GM12865 (cell line): ENCODE measurements at regions not wholly inside any gene's neighbourhood (a gene's known extent, or its start where the extent isn't known, plus 50 kb on each side); places are given as distances from the start of the nearest gene placed in this dataset.

Source experiments
- DNase-seq: peaks from one replicate; pipeline ENCODE4 v3.0.0; 2010; ENCODE audit warnings: low read depth
- H3K4me3 ChIP-seq: 2 replicates; pipeline ENCODE4 v1.5.1; 2011; ENCODE audit warnings: mild to moderate bottlenecking, low read depth, low read length, control low read depth
- CTCF ChIP-seq: IDR thresholded peaks from 2 replicates; pipeline ENCODE4 v1.5.1; 2011; ENCODE audit warnings: low read length, control low read depth, low read depth, inconsistent platforms; ENCODE audit not compliant: insufficient read depth; ENCODE audit errors: missing control alignments

DNA sequence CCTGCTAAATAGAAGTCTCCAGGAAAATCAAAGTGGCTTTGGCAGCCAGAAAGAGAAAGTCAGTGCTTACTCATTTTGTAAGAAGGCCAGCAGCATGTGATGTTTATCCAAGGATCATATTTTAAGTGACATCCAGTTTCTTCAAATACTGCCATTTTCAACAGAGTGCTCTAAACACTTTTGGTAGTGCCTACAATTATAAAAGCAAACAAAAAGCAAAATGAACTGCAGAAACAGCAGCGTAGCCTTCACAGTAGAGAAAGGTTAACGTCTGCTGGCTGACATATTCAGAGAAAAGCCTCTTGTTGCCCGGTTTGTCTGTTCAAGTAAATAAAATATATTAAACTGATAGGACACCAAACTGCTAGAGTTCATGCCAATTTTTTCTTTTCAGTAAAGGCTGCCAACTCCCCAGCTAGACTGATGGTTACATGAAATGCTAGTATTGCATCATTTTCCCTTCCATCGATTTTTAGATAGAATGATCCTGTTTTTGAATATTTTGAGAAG lies 705.7 kb upstream of the SLC35B3 start:
- no peak for TF ChIP-seq CTCF
- no peak for DNase-seq
- H3K4me3 ChIP-seq: no peak overlapping the region

DNA sequence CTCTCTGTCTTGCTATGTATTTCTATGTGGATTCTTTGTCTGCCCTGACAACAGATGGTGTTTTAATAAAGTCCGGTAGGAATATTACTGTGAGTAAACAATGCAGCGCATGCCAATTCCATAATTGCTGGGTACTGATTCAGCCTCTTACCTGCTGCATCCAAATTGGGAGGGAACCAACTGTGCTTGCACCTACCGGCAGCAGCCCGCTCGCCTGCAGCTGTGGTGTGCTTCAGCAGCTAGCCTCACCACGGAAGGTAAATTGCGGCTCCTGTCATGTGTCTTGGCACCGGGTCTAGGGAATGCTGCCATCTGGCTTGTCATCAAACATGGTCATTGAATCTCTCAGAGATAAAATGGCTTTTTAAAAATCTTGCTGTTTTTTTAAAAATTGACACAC lies 704.8 kb upstream of the SLC35B3 start:
- DNase-seq: no peak
- TF ChIP-seq CTCF: no peak
- no peak overlapping the region for H3K4me3 ChIP-seq

DNA sequence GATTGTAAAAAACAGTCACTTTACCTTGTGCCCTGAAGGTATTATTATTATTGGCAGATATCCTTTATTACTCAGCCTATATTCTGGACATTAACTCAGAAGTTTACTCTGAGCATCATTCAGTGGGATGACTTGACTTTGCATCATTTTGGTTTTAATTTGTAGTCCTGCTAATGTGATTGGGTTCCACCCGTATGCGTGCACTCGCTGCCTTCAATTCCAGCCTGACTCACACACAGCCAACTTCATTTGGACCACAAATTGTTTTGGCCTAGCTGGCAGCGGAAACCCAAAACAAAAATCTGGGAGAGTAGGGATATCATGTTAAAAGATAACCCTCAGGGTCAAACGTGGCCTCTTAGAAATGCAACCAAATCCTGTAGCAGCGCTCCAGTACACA lies 704.4 kb upstream of the SLC35B3 start:
- H3K4me3 ChIP-seq: no peak overlapping the region
- TF ChIP-seq CTCF: no peak
- no peak for DNase-seq

- no peak for TF ChIP-seq CTCF
- H3K4me3 ChIP-seq: no peak overlapping the region
- DNase-seq: no peak
Observed at GRCh38 chr6:9138936-9139335, 703.6 kb upstream of the SLC35B3 start.

- DNase-seq: no peak
- H3K4me3 ChIP-seq: no peak overlapping the region
- TF ChIP-seq CTCF: no peak
Observed at GRCh38 chr6:9136141-9136822, 700.9 kb upstream of the SLC35B3 start.

DNA sequence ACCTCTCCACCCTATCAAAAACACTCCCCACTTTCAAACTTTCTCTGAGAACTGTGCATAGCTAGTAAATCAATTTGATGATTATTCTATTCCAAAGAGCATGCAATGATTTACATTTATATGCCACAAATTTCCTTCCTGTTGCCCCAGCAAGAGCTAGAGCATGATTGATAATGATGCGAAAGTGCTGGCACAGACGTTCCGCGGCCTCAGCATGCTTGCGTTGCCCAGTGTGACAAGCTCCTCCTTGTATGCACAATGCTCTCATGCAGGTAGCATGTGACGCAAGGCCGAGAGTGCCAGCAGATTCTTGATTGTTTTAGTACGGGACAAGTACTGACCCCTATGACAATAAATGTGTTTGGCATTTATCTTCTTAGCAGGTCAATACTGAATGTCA lies 696.3 kb upstream of the SLC35B3 start:
- H3K4me3 ChIP-seq: no peak overlapping the region
- peak; percentile 1 for DNase-seq
- no peak for TF ChIP-seq CTCF

DNA sequence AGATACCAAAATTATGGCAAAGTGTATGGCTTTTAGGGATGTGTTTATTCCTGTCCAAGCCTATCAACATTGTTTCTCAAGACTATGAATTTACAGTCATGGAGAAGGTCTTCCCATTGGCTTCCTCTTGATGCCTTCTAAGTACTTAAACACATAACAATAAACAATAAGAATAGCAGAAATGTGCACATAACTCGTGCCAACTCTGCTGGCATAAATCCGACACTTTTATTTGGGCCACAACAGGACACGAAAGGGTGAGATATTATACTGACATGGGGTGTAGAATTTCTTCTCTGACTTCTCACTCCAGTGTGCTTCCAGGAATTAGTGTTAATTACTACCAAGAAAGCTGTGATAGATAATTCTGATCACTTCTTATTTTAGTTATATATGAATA lies 695.9 kb upstream of the SLC35B3 start:
- TF ChIP-seq CTCF: no peak

More for the DNA sequence above, 695.9 kb upstream of the SLC35B3 start:
- no peak for DNase-seq
- H3K4me3 ChIP-seq: no peak overlapping the region
